ENCODE measurements at regions not wholly inside any gene's neighbourhood (a gene's known extent, or its start where the extent isn't known, plus 50 kb on each side); places are given as distances from the start of the nearest gene placed in this dataset.

GRCh38 chr3:11091088-11091590 is 63.2 kb upstream of the HRH1 start:
- no peak for TF ChIP-seq EZH2 (IDR thresholded peaks at IDR 0.05; ENCODE audit: borderline replicate concordance, insufficient read depth, low read depth, low read length, poor library complexity, severe bottlenecking)
- TF ChIP-seq CTCF (IDR thresholded peaks at IDR 0.05), result no peak
